ENCODE measurements at regions not wholly inside any gene's neighbourhood (a gene's known extent, or its start where the extent isn't known, plus 50 kb on each side); places are given as distances from the start of the nearest gene placed in this dataset.

DNA sequence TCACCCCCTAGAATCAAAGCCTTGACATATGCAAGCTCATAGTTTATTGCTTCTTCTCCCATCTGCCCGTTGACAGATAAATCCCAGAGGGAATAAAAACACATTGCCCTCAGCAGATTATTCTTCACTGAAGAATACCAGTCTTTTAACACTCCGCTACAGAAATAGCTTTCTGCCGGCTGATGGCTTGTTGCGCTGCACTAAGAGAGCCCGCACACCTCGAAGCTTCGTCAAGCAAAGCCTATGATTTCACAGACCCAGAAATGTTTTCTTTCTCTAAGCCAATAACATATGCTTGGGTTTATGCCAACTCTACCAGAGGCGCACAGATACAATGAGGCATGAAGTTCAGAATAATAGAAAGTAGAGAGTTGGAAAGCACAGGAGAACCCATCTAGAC, 208.9 kb upstream of the FOXQ1 start:
- H3K79me2 ChIP-seq (ENCODE audit: insufficient read depth), result no peaks in the 10 kb centered on the region
- TF ChIP-seq, protein P1, sequence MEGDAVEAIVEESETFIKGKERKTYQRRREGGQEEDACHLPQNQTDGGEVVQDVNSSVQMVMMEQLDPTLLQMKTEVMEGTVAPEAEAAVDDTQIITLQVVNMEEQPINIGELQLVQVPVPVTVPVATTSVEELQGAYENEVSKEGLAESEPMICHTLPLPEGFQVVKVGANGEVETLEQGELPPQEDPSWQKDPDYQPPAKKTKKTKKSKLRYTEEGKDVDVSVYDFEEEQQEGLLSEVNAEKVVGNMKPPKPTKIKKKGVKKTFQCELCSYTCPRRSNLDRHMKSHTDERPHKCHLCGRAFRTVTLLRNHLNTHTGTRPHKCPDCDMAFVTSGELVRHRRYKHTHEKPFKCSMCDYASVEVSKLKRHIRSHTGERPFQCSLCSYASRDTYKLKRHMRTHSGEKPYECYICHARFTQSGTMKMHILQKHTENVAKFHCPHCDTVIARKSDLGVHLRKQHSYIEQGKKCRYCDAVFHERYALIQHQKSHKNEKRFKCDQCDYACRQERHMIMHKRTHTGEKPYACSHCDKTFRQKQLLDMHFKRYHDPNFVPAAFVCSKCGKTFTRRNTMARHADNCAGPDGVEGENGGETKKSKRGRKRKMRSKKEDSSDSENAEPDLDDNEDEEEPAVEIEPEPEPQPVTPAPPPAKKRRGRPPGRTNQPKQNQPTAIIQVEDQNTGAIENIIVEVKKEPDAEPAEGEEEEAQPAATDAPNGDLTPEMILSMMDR (IDR thresholded peaks at IDR 0.05), result no peak
- no peak for TF ChIP-seq CHD2 (IDR thresholded peaks at IDR 0.05; ENCODE audit: low read length, partially characterized antibody)
- no peak for TF ChIP-seq RAD21 (IDR thresholded peaks at IDR 0.05; ENCODE audit: low read length)
- TF ChIP-seq GATA2 (CRISPR knock-in tag; IDR thresholded peaks at IDR 0.05), result no peak
- no peak for TF ChIP-seq FOSL2 (IDR thresholded peaks at IDR 0.05; ENCODE audit: borderline replicate concordance, low read depth)
- H4K20me1 ChIP-seq (ENCODE audit: insufficient read depth), result no peaks in the 10 kb centered on the region
- DNase-seq, result no peak
- no peaks in the 10 kb centered on the region for H3K9me2 ChIP-seq
- no peaks in the 10 kb centered on the region for H3K4me1 ChIP-seq (ENCODE audit: control insufficient read depth in 1 of 2, insufficient read depth in 2 of 2, low read depth in 1 of 2, low read length in 1 of 2)
- ChIA-PET POLR2A (no interaction called here), CTCF (no interaction called here)
- no peak overlapping the region for H2AFZ ChIP-seq (ENCODE audit: low read depth)
- no peaks in the 10 kb centered on the region for H3F3A ChIP-seq (replicated peaks; ENCODE audit: insufficient read depth)
- H3K9me3 ChIP-seq, result no peaks in the 10 kb centered on the region
- no peak overlapping the region for H3K9ac ChIP-seq
- H3K36me3 ChIP-seq (replicated peaks in 1 of 2; ENCODE audit: control insufficient read depth in 1 of 2, insufficient read depth in 2 of 2, low read length in 1 of 2), result no peaks in the 10 kb centered on the region
- no peak overlapping the region for H3K27ac ChIP-seq (ENCODE audit: low read depth in 2 of 2, low read length in 1 of 2)
- no peak overlapping the region for H3K4me2 ChIP-seq
- peaks cover 12% of the 10 kb centered on the region; the same call in 1 of the 2 replicates for H3K27me3 ChIP-seq (ENCODE audit: insufficient read depth)
- WGBS (ENCODE audit: low lambda C conversion rate), result 17% methylated on average over 8 of the region's 8 CpGs
- no peak overlapping the region for H3K4me3 ChIP-seq (ENCODE audit: low read depth in 2 of 2, low read length in 1 of 2)

DNA sequence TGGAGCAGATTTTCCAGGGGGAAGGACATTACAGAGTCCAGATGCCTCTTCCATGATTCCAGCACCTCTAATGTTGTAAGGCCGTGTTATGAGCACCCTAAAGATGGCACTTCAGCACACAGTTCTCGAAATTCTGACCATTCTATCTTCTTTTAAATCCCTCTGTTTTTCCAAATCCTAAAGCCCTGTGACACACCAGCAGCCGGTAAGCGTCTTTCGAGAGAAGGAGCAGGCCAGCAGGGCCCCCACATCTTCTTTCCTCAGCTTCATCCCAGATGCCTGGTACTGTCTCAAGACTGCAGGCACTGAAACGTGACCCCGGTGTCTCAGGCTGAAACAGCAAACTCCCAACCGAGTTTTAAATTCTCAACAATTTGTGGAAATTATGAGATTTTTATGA, 211.6 kb upstream of the FOXQ1 start:
- no peaks in the 10 kb centered on the region for H3K79me2 ChIP-seq (ENCODE audit: insufficient read depth)
- POLR2A ChIA-PET, result no interaction called here
- H3K9me2 ChIP-seq, result no peaks in the 10 kb centered on the region
- no peak overlapping the region for H2AFZ ChIP-seq (ENCODE audit: low read depth)
- H3F3A ChIP-seq (replicated peaks; ENCODE audit: insufficient read depth), result no peaks in the 10 kb centered on the region
- H3K36me3 ChIP-seq (replicated peaks in 1 of 2; ENCODE audit: control insufficient read depth in 1 of 2, insufficient read depth in 2 of 2, low read length in 1 of 2), result no peaks in the 10 kb centered on the region
- H3K4me2 ChIP-seq, result no peak overlapping the region
- no peak for DNase-seq
- no peaks in the 10 kb centered on the region for H3K4me1 ChIP-seq (ENCODE audit: control insufficient read depth in 1 of 2, insufficient read depth in 2 of 2, low read depth in 1 of 2, low read length in 1 of 2)
- no peaks in the 10 kb centered on the region for H3K9me3 ChIP-seq
- TF ChIP-seq RAD21 (IDR thresholded peaks at IDR 0.05; ENCODE audit: low read length) (no peak), IRF3 (IDR thresholded peaks at IDR 0.05; ENCODE audit: low read depth, low read length) (no peak), MEF2A (IDR thresholded peaks at IDR 0.05; ENCODE audit: borderline replicate concordance, low read depth) (no peak), SMC3 (IDR thresholded peaks at IDR 0.05; ENCODE audit: low read depth, low read length) (no peak), EZH2phosphoT487 (IDR thresholded peaks at IDR 0.05; ENCODE audit: borderline replicate concordance, low read depth) (no peak), RFX5 (IDR thresholded peaks at IDR 0.05; ENCODE audit: low read length) (no peak), POLR2AphosphoS5 (IDR thresholded peaks at IDR 0.05; ENCODE audit: low read depth, low read length) (no peak), USF2 (IDR thresholded peaks at IDR 0.05; ENCODE audit: borderline replicate concordance, low read depth, low read length) (no peak)
- TF ChIP-seq, protein P2, sequence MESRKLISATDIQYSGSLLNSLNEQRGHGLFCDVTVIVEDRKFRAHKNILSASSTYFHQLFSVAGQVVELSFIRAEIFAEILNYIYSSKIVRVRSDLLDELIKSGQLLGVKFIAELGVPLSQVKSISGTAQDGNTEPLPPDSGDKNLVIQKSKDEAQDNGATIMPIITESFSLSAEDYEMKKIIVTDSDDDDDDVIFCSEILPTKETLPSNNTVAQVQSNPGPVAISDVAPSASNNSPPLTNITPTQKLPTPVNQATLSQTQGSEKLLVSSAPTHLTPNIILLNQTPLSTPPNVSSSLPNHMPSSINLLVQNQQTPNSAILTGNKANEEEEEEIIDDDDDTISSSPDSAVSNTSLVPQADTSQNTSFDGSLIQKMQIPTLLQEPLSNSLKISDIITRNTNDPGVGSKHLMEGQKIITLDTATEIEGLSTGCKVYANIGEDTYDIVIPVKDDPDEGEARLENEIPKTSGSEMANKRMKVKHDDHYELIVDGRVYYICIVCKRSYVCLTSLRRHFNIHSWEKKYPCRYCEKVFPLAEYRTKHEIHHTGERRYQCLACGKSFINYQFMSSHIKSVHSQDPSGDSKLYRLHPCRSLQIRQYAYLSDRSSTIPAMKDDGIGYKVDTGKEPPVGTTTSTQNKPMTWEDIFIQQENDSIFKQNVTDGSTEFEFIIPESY (IDR thresholded peaks at IDR 0.05; ENCODE audit: borderline replicate concordance, low read depth), result no peak
- TF ChIP-seq, protein P1 (IDR thresholded peaks at IDR 0.05), result no peak
- H3K9ac ChIP-seq, result no peak overlapping the region
- H3K4me3 ChIP-seq (ENCODE audit: low read depth in 2 of 2, low read length in 1 of 2), result no peak overlapping the region
- WGBS (ENCODE audit: low lambda C conversion rate), result 7% methylated on average over 8 of the region's 8 CpGs
- H3K27me3 ChIP-seq (ENCODE audit: insufficient read depth), result peaks cover 12% of the 10 kb centered on the region; the same call in 1 of the 2 replicates
- H4K20me1 ChIP-seq (ENCODE audit: insufficient read depth), result no peaks in the 10 kb centered on the region
- CTCF ChIA-PET, result no interaction called here
- H3K27ac ChIP-seq (ENCODE audit: low read depth in 2 of 2, low read length in 1 of 2), result no peak overlapping the region

Data from SK-N-SH (cell line).